ENCODE measurements at regions not wholly inside any gene's neighbourhood (a gene's known extent, or its start where the extent isn't known, plus 50 kb on each side); places are given as distances from the start of the nearest gene placed in this dataset.

DNA sequence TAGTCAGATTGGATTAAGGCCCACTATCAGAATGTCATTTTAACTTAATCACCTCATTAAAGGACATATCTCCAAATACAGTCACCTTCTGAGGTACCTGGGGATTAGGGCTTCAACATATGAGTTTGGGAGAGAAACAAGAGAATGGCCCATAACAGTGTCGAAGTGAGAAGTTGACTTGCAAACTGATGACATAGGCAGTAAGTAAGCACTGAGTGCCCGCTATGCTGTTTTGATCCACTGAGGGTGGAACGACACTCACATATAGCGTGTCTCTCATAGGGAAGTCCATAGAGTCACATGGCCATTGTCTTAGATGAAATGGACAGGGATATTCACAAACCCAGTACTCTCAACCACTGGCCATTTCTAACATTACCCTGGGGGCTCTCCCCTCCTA is 264.2 kb downstream of the SAMD5 start:
- H3K27me3 Mint-ChIP-seq (ENCODE audit: low read depth) = no peaks in the 10 kb centered on the region
- no peaks in the 10 kb centered on the region for H3K36me3 Mint-ChIP-seq
- H3K27ac Mint-ChIP-seq = no peak overlapping the region
- DNase-seq (ENCODE audit: low spot score in 2 of 2, unreplicated experiment in 2 of 2) = no peak
- no peak for TF ChIP-seq CTCF (IDR thresholded peaks at IDR 0.05; ENCODE audit: unreplicated experiment)
- peaks cover 12% of the 10 kb centered on the region for H3K9me3 Mint-ChIP-seq
- no peak overlapping the region for H3K4me3 Mint-ChIP-seq
- H3K4me1 Mint-ChIP-seq = peaks cover 12% of the 10 kb centered on the region

GRCh38 chr6:147774856-147775255 is 266.4 kb downstream of the SAMD5 start:
- peaks cover 9% of the 10 kb centered on the region for H3K4me1 Mint-ChIP-seq
- peaks cover 12% of the 10 kb centered on the region for H3K9me3 Mint-ChIP-seq
- H3K4me3 Mint-ChIP-seq = no peak overlapping the region
- peak; percentile 32 for TF ChIP-seq CTCF (IDR thresholded peaks at IDR 0.05; ENCODE audit: unreplicated experiment)
- H3K27ac Mint-ChIP-seq = no peak overlapping the region
- no peaks in the 10 kb centered on the region for H3K27me3 Mint-ChIP-seq (ENCODE audit: low read depth)
- no peak for DNase-seq (ENCODE audit: low spot score in 2 of 2, unreplicated experiment in 2 of 2)
- H3K36me3 Mint-ChIP-seq = no peaks in the 10 kb centered on the region

DNA sequence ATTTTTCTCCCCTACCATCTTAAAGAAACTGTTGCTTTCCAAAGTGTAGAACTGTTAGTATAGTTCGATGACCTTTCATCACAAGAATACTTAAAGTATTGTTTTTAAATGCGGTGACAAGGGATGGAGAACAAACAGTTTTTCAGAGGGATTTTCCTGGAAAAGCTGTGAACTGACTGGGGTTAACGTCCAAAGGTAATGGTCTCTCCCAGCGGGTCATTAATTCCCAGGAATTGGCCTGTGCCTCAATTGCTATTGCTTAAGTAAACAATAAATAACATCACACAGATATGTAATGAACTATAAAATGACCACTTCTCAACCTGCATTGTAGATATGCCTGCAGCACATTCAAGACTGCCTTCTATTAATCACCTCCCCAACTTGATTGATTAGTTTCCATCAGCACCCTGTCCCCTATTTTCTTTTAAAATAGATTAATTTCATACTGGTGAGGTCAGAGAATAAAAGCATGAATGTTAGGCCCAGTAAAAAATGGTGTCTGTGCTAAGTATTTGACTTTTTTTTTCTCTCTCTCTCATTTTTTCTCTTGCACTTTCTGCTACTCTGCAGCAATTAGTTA is 268.2 kb downstream of the SAMD5 start:
- no peaks in the 10 kb centered on the region for H3K36me3 Mint-ChIP-seq
- H3K4me3 Mint-ChIP-seq = no peak overlapping the region
- H3K27ac Mint-ChIP-seq = no peak overlapping the region
- DNase-seq (ENCODE audit: low spot score in 2 of 2, unreplicated experiment in 2 of 2) = no peak
- H3K4me1 Mint-ChIP-seq = peaks cover 5% of the 10 kb centered on the region
- peaks cover 12% of the 10 kb centered on the region for H3K9me3 Mint-ChIP-seq
- no peak for TF ChIP-seq CTCF (IDR thresholded peaks at IDR 0.05; ENCODE audit: unreplicated experiment)
- H3K27me3 Mint-ChIP-seq (ENCODE audit: low read depth) = no peaks in the 10 kb centered on the region

- no peak for TF ChIP-seq CTCF (IDR thresholded peaks at IDR 0.05; ENCODE audit: unreplicated experiment)
- no peaks in the 10 kb centered on the region for H3K9me3 Mint-ChIP-seq
- no peaks in the 10 kb centered on the region for H3K36me3 Mint-ChIP-seq
- H3K27me3 Mint-ChIP-seq (ENCODE audit: low read depth) = no peaks in the 10 kb centered on the region
- no peak overlapping the region for H3K4me3 Mint-ChIP-seq
- H3K4me1 Mint-ChIP-seq = peaks cover 13% of the 10 kb centered on the region
- H3K27ac Mint-ChIP-seq = no peak overlapping the region
- DNase-seq (ENCODE audit: low spot score in 2 of 2, unreplicated experiment in 2 of 2) = no peak
These were observed 271.1 kb downstream of the SAMD5 start for GRCh38 chr6:147779624-147780023.

DNA sequence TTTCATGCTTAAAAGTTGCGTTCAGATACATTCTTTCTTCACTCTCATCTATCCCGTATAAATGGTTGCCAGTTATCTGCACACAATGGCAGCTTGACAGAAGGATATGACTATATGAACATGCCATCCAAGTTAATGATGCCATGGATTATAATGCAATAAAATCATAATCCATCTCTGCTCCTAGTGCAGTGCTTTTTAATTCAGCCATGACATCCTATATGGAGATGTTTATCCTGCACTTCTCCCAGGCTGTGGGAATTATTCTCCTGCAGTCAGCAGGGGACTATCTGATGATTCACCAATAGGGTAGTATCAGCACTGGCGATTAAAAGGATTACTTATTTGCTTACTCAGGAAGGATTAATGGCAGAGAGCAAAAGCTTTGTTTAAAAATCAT is 273.8 kb downstream of the SAMD5 start:
- DNase-seq (ENCODE audit: low spot score in 2 of 2, unreplicated experiment in 2 of 2) = no peak
- Mint-ChIP-seq H3K4me3 (no peak overlapping the region), H3K4me1 (peaks cover 11% of the 10 kb centered on the region), H3K9me3 (no peaks in the 10 kb centered on the region), H3K27me3 (ENCODE audit: low read depth) (no peaks in the 10 kb centered on the region), H3K36me3 (no peaks in the 10 kb centered on the region), H3K27ac (no peak overlapping the region)
- TF ChIP-seq CTCF (IDR thresholded peaks at IDR 0.05; ENCODE audit: unreplicated experiment) = no peak

DNA sequence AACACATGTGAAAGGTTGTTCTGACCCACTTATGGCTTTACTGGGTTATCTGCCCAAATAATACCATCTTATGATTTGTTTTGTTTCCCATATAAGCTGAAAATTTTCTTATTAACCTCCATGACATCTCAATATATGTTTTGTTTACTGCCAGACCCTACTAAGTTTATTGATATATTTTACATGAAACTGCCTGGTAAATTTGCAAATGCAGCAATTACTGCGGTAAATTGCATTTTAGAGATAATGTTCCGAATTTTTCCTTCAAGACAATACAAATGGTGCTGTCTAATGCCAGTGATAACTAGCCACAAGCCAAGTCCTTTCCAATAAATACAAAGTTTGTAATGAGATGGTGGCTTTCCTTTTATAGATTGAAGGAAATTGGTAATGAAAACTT is 275.9 kb downstream of the SAMD5 start:
- TF ChIP-seq CTCF (IDR thresholded peaks at IDR 0.05; ENCODE audit: unreplicated experiment) = no peak
- no peak overlapping the region for H3K4me3 Mint-ChIP-seq
- no peaks in the 10 kb centered on the region for H3K9me3 Mint-ChIP-seq
- H3K4me1 Mint-ChIP-seq = peaks cover 10% of the 10 kb centered on the region
- H3K27ac Mint-ChIP-seq = no peak overlapping the region
- no peak for DNase-seq (ENCODE audit: low spot score in 2 of 2, unreplicated experiment in 2 of 2)
- no peaks in the 10 kb centered on the region for H3K27me3 Mint-ChIP-seq (ENCODE audit: low read depth)
- H3K36me3 Mint-ChIP-seq = no peaks in the 10 kb centered on the region

Measured in mesothelial cell of epicardium (in vitro differentiated cells).